ENCODE measurements at regions not wholly inside any gene's neighbourhood (a gene's known extent, or its start where the extent isn't known, plus 50 kb on each side); places are given as distances from the start of the nearest gene placed in this dataset.

DNA sequence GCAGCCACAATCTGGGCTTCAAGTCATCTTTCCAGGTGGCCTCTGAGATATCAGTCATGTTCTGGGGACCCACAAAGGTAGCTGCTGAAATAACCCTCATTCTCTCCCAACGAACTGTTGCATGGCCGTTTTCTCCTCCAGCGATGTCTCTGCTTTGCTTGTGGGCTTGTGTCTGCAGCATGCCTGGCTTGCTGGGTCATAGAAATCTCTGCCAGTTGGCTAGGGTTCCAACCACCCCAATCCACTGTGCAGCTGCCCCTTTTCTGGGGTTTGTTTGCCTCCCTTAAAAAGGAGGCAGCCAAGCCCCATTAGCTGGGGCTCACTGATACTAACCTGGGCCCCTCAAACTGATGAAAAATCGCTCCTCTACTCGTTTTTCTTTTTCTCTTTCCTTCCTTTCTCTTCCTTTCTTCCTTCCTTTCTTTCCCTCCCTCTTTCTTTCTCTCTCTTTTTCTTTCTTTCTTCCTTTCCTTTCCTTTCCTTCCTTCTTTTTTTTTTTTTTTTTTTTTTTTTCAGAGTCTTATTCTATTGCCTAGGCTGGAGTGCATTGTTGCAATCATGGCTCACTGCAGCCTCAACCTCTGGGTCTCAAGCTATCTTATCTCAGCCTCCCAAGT is 680.0 kb downstream of the EPHA4 start:
- no peak for DNase-seq (ENCODE audit: low spot score in 2 of 2)
- no peaks in the 10 kb centered on the region for H3K36me3 ChIP-seq
- no peaks in the 10 kb centered on the region for H3K27me3 ChIP-seq
- no peak for TF ChIP-seq POLR2A (IDR thresholded peaks at IDR 0.05)
- no peak for TF ChIP-seq EP300 (IDR thresholded peaks at IDR 0.05)
- TF ChIP-seq, protein P1, sequence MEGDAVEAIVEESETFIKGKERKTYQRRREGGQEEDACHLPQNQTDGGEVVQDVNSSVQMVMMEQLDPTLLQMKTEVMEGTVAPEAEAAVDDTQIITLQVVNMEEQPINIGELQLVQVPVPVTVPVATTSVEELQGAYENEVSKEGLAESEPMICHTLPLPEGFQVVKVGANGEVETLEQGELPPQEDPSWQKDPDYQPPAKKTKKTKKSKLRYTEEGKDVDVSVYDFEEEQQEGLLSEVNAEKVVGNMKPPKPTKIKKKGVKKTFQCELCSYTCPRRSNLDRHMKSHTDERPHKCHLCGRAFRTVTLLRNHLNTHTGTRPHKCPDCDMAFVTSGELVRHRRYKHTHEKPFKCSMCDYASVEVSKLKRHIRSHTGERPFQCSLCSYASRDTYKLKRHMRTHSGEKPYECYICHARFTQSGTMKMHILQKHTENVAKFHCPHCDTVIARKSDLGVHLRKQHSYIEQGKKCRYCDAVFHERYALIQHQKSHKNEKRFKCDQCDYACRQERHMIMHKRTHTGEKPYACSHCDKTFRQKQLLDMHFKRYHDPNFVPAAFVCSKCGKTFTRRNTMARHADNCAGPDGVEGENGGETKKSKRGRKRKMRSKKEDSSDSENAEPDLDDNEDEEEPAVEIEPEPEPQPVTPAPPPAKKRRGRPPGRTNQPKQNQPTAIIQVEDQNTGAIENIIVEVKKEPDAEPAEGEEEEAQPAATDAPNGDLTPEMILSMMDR (IDR thresholded peaks at IDR 0.05) = no peak
- H3K4me3 ChIP-seq = no peak overlapping the region
- 91 to 94% methylated on average over 5 of the region's 5 CpGs for WGBS, 2 donors
- no peaks in the 10 kb centered on the region for H3K4me1 ChIP-seq
- H3K9me3 ChIP-seq = no peaks in the 10 kb centered on the region
- no peak overlapping the region for H3K27ac ChIP-seq

DNA sequence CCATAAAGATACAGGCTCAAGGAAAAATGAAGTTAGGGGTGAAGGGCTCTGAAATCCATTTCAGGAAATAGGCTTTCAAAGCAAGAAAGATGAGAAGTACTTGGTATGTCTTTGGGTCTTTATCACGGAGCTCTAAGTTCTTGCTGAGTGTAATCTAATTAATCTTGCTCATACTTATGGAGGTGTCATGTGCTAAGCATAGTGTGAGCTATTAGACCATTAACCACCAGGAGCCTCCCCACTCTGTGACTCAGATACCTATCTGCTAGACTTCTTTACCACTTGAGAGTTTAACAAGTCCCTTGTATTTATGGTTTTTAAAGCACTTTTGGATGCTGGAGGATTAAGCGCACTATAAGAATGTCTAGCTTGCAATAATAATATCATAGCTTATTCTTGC is 678.7 kb downstream of the EPHA4 start:
- no peaks in the 10 kb centered on the region for H3K9me3 ChIP-seq
- no peaks in the 10 kb centered on the region for H3K36me3 ChIP-seq
- H3K27me3 ChIP-seq = no peaks in the 10 kb centered on the region
- 91 to 92% methylated on average over 2 of the region's 2 CpGs for WGBS, 2 donors
- DNase-seq (ENCODE audit: low spot score in 2 of 2) = no peak
- H3K27ac ChIP-seq = no peak overlapping the region
- H3K4me3 ChIP-seq = no peak overlapping the region
- TF ChIP-seq EP300 (IDR thresholded peaks at IDR 0.05) = no peak
- H3K4me1 ChIP-seq = no peaks in the 10 kb centered on the region

DNA sequence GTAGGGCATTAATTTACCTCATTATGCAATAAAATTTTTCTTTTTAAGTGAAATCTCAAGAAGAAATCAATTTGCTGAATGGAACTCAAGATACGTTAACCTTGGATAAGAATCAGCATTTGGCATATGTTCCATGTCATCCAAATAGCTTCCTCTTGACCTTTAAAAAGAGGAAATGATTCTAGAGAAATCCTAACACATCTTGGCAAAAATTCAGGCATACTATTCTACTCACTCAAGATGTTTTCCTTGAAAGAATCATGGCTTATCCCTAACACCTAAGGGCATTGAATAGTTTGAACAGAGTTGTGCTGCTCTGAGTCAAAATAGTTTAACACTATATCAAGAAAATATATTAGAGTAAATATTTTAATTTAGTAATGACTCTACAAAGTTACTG is 678.0 kb downstream of the EPHA4 start:
- H3K4me3 ChIP-seq = no peak overlapping the region
- no peaks in the 10 kb centered on the region for H3K36me3 ChIP-seq
- 35 to 43% methylated on average over 1 of the region's 1 CpG for WGBS, 2 donors
- H3K9me3 ChIP-seq = no peaks in the 10 kb centered on the region
- TF ChIP-seq POLR2A (IDR thresholded peaks at IDR 0.05) (no peak), EP300 (IDR thresholded peaks at IDR 0.05) (no peak)
- TF ChIP-seq, protein P1 (IDR thresholded peaks at IDR 0.05) = no peak
- no peaks in the 10 kb centered on the region for H3K27me3 ChIP-seq
- no peaks in the 10 kb centered on the region for H3K4me1 ChIP-seq
- H3K27ac ChIP-seq = no peak overlapping the region
- no peak for DNase-seq (ENCODE audit: low spot score in 2 of 2)

DNA sequence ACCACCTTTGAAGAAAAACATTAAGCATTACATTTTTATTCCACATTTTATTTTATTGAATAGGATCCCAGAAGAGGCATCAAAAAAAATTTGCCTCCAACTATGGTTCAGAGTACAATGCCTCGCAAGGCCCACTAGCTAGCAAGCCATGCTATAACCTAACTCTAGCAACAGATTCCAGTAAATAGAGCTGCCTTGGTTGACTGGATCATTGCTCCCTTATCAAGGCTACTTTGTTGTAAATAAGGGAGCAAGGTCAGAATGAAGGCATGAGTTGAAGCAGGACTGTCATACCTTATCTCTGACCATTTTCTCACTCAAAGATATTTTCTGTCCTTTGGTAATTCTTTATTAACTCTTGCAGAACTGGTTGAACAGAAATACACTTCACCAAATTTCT is 672.6 kb downstream of the EPHA4 start:
- Histone ChIP-seq H3K4me1 (no peaks in the 10 kb centered on the region), H3K36me3 (no peaks in the 10 kb centered on the region)

DNA sequence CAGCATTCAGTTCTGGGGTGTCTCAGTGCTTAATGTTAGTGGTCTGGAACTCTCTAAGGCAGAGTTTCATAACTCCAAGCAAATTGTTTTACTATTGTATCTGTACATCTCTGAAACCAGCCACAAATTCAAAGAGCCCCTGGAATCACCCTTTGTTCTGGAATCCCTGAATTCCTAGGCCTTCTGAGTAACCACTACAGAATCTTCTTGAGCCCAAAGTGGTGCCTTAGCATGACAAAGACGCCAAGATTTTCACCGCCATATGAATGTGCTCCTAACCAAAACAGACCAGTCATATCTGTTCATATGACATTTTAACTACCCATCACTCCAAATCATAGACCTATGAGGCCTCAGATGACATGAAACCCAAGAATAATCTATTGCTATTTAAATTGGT is 668.1 kb downstream of the EPHA4 start:
- DNase-seq (ENCODE audit: low spot score in 2 of 2) = no peak
- 97 to 100% methylated on average over 2 of the region's 2 CpGs for WGBS, 2 donors
- no peaks in the 10 kb centered on the region for H3K27me3 ChIP-seq
- no peak overlapping the region for H3K27ac ChIP-seq
- TF ChIP-seq POLR2A (IDR thresholded peaks at IDR 0.05) (no peak), EP300 (IDR thresholded peaks at IDR 0.05) (no peak)
- TF ChIP-seq, protein P1 (IDR thresholded peaks at IDR 0.05) = no peak
- no peaks in the 10 kb centered on the region for H3K4me1 ChIP-seq
- H3K9me3 ChIP-seq = no peaks in the 10 kb centered on the region
- H3K4me3 ChIP-seq = no peak overlapping the region
- no peaks in the 10 kb centered on the region for H3K36me3 ChIP-seq

More for the DNA sequence above, 672.6 kb downstream of the EPHA4 start:
- Histone ChIP-seq H3K4me3 (no peak overlapping the region), H3K27ac (no peak overlapping the region), H3K27me3 (no peaks in the 10 kb centered on the region), H3K9me3 (no peaks in the 10 kb centered on the region)
- TF ChIP-seq, protein P1 (IDR thresholded peaks at IDR 0.05) = no peak
- TF ChIP-seq EP300 (IDR thresholded peaks at IDR 0.05) (no peak), POLR2A (IDR thresholded peaks at IDR 0.05) (no peak)
- WGBS, 2 donors = 92 to 93% methylated on average over 1 of the region's 1 CpG
- DNase-seq (ENCODE audit: low spot score in 2 of 2) = no peak

DNA sequence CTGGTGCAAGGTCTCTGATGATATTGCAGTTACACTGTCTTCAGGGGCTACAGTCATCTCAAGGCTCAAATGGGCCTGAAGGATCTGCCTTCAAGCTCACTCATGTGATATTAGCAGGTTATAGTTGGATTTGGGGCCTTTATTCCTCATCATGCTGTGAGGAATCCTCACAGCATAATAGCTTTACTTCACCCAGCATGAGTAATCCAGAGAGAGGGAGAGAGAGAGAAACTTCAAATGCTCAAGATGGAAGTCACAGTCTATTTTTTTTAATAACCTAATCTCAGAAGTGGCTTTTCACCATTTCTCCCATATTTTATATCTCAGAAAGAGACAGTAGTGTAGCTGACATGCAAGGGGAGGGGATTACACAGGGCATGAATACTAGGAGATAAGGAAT is 658.7 kb downstream of the EPHA4 start:
- Histone ChIP-seq H3K9me3 (no peaks in the 10 kb centered on the region), H3K4me1 (no peaks in the 10 kb centered on the region), H3K4me3 (no peak overlapping the region), H3K27ac (no peak overlapping the region), H3K36me3 (no peaks in the 10 kb centered on the region), H3K27me3 (no peaks in the 10 kb centered on the region)
- no peak for DNase-seq (ENCODE audit: low spot score in 2 of 2)
- TF ChIP-seq, protein P1 (IDR thresholded peaks at IDR 0.05) = no peak
- TF ChIP-seq POLR2A (IDR thresholded peaks at IDR 0.05) = no peak
- no peak for TF ChIP-seq EP300 (IDR thresholded peaks at IDR 0.05)
